ENCODE measurements at regions not wholly inside any gene's neighbourhood (a gene's known extent, or its start where the extent isn't known, plus 50 kb on each side); places are given as distances from the start of the nearest gene placed in this dataset.

DNA sequence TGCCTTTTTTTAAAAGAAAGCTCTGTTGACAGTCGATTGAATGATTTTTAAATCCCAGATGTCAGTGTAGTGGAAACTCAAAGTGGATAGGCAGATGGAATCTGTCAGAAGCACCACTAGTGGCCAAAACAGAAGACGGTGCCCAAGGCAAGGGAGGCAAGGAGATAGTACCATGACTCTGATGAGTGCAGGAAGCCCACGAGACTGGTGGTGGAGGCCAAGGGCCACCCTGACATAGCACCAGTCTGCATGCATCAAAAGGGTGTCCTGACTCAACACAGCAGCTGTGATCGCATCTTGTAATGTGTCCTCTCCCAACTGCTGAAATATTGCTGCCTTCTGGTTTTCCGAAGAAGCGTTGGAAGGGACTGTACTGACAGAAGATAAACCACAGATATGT lies 124.1 kb upstream of the PAPPA2 start:
- TF ChIP-seq EP300 (IDR thresholded peaks at IDR 0.05) (no peak), POLR2AphosphoS5 (IDR thresholded peaks at IDR 0.05) (no peak)
- TF ChIP-seq, protein P1, sequence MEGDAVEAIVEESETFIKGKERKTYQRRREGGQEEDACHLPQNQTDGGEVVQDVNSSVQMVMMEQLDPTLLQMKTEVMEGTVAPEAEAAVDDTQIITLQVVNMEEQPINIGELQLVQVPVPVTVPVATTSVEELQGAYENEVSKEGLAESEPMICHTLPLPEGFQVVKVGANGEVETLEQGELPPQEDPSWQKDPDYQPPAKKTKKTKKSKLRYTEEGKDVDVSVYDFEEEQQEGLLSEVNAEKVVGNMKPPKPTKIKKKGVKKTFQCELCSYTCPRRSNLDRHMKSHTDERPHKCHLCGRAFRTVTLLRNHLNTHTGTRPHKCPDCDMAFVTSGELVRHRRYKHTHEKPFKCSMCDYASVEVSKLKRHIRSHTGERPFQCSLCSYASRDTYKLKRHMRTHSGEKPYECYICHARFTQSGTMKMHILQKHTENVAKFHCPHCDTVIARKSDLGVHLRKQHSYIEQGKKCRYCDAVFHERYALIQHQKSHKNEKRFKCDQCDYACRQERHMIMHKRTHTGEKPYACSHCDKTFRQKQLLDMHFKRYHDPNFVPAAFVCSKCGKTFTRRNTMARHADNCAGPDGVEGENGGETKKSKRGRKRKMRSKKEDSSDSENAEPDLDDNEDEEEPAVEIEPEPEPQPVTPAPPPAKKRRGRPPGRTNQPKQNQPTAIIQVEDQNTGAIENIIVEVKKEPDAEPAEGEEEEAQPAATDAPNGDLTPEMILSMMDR (IDR thresholded peaks at IDR 0.05), result no peak
